OCI-M1 (cell line): ENCODE measurements at regions not wholly inside any gene's neighbourhood (a gene's known extent, or its start where the extent isn't known, plus 50 kb on each side); places are given as distances from the start of the nearest gene placed in this dataset.

Source experiments
- DNase-seq: peaks from one replicate; lab custom pipeline; 2025; lab: John Stamatoyannopoulos, UW

DNA sequence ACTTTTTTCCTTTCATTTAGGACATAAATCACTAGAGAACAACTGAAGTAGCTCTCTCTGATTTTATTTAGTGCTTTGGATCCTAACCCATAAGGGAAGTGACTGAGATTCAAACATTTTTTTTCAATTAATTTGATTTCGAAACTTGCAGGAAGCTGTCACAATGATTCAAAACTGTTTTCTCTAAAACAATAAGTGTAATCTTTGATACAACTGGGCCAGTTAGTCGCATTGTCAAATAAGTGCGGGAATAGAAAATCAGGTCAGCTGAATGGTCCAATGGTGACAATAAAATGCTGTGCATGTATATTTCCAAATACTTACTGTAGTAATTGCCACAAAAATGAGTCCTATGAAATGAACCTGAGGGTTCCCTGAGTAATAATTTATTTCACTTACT is 930.8 kb downstream of the TFAP2A start:
- DNase-seq: no peak

DNA sequence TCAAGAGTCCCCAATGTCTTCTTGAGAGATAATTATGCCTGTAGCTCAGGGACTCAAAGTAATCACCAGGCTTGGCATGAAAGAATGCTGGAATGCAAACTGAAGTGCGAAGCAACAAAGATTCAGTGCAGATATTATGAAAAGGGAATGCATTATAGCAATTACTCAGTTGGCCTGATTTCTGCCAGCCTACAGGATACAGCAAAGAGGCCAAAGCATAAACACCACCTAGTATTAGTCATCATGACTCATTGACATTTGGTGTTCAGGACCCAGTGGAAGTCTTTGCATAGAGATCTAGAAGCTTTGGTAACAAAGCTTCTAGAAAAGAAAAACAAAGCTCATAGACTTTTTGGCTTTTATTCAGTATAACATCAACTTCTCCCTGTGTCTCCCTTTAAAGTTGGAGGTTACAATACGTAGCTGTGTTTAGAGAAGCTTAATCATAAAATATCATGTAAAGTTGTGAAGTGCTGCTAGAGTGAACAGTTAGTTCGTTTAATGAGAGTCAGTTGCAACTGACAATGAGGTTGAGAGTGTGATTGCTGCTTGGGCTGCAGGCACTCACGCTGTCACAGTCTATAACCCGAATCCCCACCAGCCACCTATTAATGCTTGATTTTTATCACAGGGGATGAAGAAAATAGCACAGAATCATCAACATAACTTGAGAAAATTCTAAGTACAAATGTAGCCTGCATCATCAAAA is 932.7 kb downstream of the TFAP2A start:
- no peak for DNase-seq

DNA sequence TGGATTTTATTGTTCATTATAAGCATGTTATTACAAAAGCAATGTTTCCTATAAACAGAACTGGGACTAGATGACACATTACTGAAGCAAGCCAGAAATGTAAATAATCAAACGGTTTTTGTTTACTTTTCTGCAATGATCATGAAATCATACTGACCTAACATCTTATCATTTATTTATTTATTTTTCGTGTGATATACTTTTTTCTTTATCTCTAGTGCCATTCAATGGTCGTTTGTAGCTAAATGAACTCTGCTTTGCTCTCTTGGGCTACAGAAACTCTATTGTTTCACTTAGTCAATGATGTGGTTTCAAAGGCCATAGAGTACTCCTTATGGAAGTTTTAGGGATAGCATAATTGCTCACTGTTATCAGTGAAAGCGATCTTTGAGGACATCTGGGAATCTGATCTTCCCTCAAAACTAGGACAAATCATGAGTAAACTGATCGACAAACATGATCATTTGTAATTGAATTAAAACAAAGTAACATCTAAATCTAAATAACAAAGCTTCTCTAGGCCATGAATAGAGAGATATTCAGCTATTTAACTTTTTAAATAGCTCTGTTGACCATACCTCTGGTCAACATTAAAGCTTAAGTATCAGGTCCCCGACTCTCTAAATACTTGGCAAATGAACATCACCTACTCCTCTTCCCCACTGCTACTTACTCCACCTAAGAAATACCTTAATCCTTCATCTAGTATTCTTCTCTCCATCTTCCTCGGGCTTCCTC is 933.4 kb downstream of the TFAP2A start:
- no peak for DNase-seq

DNA sequence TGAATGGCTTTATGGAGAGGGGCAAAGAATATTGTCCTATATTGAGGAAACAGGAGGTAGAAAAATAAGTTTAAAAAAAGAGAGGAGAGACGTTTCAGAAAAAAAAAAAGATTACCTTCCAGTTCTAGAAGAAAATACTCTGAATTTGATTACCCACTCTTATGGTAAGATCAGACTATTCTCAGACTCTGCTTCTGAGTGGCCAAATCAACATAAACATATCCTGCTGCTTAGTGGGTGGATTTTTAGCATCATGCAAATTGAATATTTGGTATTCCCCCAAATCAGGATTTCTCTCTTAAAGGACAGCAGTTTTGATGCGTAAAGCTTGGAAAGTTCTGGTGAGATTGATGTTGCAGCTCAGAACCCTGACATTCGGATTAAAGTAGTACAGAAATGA is 946.6 kb downstream of the TFAP2A start:
- DNase-seq: no peak

DNA sequence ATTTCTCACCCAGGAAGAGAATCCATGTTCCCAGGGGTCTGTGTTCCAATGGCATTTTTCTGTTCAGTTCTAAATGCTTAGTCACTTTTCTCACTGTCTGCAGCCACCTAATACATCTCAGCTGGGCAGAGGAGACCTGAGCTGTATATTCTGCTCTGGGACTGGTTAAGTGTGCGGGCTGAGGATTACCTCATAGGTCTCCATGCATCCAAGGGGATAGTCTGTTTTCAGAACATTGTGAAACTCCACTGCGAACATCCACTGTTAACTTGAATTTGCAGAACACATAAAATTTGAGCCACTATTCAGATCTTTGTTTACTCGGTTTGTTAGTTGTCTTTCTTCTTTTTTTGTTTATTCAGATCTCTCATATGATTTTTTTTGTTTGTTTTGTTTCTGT is 947.1 kb downstream of the TFAP2A start:
- no peak for DNase-seq

DNA sequence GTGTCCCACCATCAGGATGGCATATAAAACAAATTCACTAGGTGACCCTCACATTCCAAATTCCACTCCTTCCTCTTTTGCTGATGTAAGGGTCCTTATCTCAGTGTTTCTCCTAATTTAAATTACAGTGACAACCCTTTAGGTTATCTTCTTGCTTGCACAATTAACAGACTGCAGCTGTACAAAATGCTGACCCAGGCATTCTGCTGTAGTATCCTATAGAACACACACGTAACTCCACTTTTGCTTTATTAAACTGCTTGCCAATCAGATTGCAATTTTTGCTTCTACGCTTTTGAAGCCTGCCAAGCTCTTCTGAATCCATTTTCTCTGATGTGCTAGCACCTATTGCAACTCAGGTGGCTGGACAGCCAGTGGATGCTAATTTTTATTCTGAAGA is 950.3 kb downstream of the TFAP2A start:
- no peak for DNase-seq

DNA sequence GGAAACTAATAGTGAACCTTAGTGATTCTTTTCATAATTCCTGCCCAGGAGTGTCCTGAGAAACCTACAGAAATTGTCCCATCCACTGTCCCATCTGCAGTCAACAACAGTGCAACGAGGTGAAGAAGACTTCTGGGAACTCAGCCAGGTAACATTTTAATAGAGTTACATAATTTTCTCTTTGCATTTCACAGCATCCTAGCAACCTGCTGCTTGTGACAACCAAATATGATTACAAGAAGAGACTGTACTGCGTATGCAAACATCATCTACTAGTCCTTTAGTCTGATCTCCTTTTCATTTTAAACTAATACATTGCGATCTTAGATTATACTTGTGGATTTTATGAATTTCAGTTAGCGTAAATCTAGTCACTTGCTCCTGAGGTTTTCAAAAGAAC is 951.6 kb downstream of the TFAP2A start:
- DNase-seq: no peak

DNA sequence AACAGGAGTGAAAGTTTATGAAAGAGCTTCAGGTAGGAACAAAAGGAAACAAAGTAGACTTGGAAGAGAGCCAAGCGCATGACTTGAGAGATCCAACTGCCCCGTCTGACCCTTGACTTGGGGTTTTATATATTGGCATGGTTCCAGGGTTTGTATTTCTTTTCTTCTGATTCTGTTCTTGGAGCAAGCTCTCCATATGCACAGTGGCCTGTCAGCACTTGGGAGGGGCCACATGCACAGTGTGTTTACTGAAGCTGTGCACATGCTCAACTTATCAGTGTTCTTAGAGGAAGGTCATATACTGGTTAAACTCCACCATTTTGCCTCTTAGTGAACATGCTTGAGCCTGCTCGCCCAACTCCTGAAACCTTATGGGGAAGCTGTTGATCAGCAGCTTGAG is 953.7 kb downstream of the TFAP2A start:
- peak; percentile 16 for DNase-seq

DNA sequence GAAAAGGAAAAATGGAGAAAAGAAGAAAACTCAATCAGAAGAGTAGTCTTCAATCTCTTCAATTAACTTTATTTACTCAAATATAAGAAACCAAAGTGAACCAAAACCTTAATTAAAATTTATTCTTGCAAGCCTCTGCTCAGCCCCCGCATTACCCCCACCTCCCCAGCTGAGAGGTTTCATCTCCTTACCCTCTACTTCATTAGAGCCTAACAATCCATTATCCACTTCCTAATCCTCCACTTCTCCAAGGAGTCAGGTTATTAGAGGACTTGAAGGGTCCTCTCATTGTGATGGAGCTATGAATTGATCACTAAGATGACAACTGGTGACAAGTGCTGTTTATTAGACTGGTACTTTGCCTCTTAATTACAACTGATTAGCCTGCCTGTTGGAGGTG is 956.5 kb downstream of the TFAP2A start:
- DNase-seq: no peak

DNA sequence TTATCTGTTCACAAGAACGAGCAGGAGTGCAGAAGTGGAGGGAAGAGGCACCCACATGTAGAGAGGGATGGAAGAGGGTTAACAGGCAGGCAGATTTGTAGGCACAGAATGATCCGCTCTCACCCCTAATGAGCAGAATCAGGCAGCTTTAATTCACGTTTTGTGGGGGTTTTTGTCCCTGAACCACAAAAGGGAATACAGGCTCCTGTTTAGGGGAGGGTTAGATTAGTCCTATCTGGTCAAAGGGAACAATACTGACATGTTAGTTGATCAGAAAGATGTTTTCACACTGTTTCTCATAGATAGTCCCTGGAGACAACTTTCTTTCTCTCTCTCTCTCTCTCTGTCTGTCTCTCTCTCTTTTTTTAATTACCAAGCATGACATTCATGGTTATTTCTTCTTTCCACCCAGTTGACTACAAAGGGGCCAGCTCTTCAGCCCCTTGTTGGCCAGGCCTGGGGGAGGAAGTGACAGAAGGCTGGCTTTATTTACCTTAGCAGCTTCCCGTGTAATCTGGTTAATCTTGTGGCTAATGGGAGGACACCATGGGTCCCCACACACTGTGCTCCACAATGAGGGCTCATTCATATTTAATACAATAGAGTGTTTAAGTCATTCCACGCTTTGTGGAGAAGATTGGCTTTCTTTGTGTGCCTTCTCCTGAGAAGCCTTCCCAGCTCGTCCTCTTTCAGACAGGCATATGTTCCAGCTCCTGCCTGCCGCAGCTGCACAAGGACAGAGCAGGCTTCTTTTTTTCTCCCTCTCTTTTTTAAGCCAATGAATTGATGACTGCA is 958.8 kb downstream of the TFAP2A start:
- no peak for DNase-seq

DNA sequence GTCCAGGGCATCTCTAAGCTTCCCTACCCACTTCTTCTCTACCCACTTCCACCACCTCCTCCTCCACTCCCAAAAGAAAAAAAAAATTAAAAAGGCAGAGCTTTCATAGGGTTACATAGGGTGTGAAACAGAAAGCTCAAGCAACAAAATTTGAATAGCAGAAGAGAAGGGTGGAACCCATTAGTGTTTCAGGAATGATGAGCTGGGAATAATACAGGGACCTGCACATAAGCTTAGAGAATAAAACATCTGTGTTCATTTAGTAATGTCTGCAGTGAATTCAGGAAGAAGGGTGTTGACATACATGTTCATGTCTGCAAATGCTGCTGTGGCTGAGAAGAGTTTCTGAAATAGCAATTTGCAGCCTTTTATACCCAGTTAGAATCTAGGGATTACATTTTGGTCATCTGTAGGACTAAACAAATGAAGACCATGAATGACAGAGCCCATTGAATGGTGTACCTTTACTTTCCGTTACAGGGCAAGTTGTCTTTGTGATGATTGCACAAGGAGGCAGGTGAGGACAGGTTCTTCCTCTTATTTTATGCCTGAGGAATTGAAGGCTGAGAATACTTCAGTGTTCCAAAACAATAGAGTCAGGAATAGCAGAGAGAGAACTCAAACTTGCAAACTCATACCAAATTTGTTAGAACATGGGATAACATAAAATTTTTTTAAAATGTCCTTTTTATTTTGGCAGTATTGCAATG is 975.1 kb downstream of the TFAP2A start:
- DNase-seq: no peak

DNA sequence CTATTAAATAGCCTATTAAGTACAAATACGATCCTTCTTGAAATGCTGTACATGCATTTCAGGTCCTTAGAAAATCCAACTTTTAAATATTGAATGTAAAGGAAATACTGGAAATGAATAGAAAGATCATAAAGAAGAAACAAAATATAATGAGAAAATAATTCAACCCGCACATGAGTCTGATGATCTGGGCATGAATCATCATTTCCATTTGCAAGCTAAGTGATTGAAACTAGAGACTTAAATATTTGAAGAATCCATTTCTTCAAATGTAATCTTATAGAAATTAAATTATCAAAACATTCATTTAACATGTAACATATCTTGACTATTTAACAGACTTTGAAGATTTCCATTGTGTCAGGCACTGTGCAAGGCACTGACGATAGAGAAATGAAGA is 977.0 kb downstream of the TFAP2A start:
- no peak for DNase-seq

DNA sequence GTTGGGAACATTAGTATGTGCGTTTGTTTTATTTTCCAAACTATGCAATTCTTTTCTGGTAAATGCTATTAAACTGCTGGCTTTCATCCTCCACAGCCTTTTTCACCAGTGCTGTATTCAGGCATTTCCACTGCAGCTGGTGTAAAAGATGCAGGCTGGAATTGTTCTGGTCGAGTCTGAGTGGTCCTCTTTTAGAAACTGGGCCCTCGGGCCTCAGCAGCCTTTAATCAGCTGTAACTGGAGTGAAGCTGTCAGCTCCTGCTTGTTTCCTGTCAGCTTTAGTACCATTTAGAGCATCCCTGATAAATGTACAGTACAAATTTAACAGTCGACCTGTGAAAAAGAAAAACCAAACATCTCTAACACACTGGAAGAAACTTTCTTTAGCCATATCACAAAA is 979.6 kb downstream of the TFAP2A start:
- DNase-seq: no peak

DNA sequence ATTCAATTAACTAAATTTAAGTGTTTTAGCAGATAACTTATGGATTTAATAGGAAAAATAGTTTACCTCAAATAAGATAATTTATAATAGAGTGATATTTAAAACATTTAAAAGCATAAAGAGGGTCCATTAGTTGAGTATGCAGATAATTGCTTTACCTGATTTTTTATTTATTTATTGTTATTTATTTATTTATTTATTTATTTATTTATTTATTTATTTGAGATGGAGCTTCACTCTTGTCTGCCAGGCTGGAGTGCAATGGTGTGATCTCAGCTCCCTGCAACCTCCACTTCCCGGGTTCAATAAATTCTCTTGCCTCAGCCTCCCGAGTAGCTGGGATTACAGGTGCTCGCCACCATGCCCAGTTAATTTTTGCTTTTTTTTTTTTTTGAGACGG is 982.9 kb downstream of the TFAP2A start:
- DNase-seq: no peak

DNA sequence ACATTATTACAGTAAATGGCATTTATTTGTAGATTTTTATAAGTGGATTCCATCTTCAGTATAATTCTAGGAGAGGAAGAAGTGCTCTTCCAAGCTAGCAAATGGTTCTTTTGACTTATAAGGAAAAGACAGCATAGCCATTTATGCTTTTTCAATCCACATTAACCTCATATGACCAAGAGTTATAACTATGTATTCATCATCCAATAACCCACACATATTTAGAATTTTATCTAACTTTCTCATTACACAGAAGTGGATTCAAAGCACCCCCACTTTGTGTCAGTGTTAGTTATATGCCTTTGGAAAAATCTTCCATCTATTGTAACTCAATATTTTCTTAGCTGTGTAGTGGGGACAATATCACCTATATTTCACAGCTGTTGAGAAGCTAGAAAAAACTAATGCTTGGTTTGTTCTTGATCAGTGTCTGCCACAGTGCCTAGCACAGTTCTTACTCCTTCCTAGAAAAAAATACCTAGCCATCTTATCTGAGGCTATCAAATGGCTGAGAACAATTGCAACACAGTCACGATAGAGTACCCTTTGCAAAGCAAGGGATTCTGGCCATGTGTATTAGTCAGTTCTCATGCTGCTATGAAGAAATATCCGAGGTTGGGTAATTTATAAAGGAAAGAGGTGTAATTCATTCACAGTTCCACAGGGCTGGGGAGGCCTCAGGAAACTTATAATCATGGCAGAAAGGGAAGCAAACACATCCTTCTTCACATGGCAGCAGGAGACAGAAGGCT is 986.3 kb downstream of the TFAP2A start:
- no peak for DNase-seq

DNA sequence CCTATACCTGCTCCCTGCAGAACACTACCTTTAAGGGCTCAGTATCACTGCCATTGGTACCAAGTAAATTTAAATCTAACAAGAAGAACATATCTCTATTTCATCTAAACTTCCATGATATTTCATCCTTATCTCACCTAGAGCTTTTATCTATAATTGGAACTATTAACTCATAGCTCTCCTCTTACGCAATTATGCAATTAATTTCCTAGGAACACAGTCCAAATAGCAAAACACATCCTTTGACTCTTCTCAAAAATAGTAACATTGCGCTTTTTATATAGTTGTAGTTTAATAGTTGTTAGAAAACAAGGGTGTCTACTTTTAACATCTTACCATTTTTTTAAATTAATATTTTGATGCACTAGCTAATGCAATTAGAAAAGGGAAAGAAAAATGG is 986.8 kb upstream of the SLC35B3 start:
- DNase-seq: no peak

DNA sequence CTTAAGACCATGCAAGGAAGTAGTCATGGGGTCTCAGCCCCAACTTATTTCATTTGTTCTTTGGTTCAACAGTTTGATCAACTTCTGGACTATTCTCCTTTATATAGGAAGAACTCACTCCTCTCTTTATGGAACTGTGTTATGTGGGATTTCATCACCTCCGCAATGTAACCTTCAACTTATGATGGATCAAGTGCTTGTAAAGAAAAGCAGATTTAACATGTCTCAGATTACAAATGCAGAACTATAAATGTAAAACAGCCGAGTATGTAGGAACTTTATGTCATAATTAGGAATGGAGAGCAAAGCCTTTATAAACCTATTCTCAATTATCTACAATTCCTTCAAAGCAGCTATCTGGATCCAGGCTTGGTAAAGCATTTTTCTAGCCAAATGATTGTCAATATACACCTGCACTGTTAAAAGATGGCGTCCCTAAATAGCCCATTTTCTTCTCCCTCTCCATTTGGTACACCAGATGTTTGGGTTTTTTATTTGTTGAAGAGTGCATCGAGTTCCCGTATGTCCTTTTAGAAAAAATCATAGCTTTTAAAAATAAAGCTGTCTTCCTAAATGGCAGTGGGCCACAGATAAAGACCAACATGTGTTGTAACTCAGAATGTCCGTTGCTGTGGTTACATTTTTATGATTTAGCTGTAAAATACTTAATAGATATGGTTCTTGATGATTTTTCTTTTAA is 985.1 kb upstream of the SLC35B3 start:
- no peak for DNase-seq

DNA sequence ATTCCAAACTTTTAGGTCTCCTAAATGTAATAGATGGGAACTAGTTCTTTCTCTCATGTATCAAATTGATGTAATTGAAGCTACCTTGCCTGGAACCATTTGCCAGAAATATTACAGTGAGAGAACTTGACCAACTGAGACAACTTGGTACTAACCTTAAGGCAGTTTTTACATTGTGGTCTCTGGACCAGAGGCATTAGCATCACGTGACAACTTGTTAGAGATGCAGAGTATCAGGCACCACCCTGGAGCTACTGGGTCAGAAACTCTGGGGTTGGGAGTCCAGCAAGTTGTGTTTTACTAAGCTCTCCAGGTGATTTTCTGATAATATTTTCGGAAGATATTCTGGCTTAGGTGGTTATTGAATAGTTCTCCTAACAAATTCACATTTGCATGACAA is 982.1 kb upstream of the SLC35B3 start:
- no peak for DNase-seq

DNA sequence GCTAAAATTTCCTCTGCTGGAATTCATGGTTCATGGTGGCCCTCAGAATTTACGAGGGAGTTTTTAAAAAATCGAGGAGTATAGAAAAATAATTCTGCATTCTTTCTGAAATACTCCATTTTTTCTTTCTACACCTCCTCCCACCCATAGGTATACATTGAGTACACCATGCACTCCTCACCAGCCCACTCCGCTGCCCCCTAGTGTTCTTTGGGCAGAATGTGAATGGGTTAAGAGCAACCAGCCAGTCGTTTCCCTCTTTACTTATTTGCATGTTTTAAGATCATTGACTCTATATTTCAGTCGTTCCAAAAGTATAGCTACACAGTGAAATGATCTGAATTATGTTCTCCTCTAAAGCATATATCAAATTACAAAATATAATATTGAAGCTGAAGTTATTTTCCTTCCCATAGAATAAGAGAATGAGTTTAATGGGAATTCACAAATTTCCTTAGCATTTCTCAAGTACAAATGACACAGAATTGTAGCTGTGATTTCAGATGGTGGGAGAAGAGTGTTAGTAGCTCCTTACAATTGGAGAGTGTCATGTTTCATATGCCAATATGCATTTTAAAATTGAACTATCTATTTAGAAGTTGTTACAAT is 977.7 kb upstream of the SLC35B3 start:
- DNase-seq: peak; percentile 70

DNA sequence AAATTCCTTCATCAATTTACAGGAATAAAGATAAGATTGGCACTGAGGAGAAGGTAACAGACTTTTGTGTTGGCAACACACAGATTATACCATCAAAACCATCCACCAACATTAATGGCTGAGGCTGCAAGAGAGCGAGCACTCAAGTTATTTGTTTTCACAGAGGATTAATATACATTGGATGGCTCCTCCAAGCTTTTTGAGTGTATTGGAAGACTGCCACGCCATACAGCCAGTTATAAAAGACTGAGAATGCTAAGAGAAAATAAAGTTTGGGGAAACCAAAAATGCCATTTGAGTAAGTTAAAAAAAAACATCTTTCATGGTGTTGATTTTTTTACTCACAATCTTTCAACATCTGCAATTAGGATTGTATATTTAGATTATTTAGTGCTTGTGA is 973.8 kb upstream of the SLC35B3 start:
- no peak for DNase-seq
